ACC112 (cell line): ENCODE measurements at regions not wholly inside any gene's neighbourhood (a gene's known extent, or its start where the extent isn't known, plus 50 kb on each side); places are given as distances from the start of the nearest gene placed in this dataset.

Experiments used
- H2AFZ ChIP-seq: fragments of 200-600 bp; sonication (generic); one replicate; pipeline ENCODE4 v1.6.0; 2017; ENCODE audit warnings: antibody characterized with exemption, low read length; ENCODE audit not compliant: unreplicated experiment
- H3K27ac ChIP-seq: fragments of 200-600 bp; sonication (generic); 2 replicates; pipeline ENCODE4 v1.5.1; 2014; ENCODE audit warnings: low read depth, mild to moderate bottlenecking, antibody characterized with exemption, low read length, moderate library complexity
- H3K27me3 ChIP-seq: fragments of 200-600 bp; sonication (generic); 2 replicates; pipeline ENCODE4 v1.6.1; 2014; ENCODE audit warnings: mild to moderate bottlenecking, antibody characterized with exemption, low read length, moderate library complexity, mixed read lengths; ENCODE audit not compliant: insufficient read depth
- H3K36me3 ChIP-seq: fragments of 200-600 bp; sonication (generic); 2 replicates; pipeline ENCODE4 v1.6.1; 2016; ENCODE audit warnings: mild to moderate bottlenecking, antibody characterized with exemption, low read length, moderate library complexity, mixed read lengths; ENCODE audit not compliant: insufficient read depth
- H3K4me1 ChIP-seq: fragments of 200-600 bp; sonication (generic); one replicate; pipeline ENCODE4 v1.6.1; 2016; ENCODE audit warnings: low read length, mixed read lengths; ENCODE audit not compliant: insufficient read depth, unreplicated experiment, control insufficient read depth
- H3K4me3 ChIP-seq: fragments of 200-600 bp; sonication (generic); 2 replicates; pipeline ENCODE4 v1.5.1; 2014; ENCODE audit warnings: mild to moderate bottlenecking, low read depth, low read length
- H3K79me2 ChIP-seq: fragments of 200-600 bp; sonication (generic); one replicate; pipeline ENCODE4 v1.6.0; 2016; ENCODE audit warnings: low read length; ENCODE audit not compliant: control insufficient read depth, unreplicated experiment, insufficient read depth

DNA sequence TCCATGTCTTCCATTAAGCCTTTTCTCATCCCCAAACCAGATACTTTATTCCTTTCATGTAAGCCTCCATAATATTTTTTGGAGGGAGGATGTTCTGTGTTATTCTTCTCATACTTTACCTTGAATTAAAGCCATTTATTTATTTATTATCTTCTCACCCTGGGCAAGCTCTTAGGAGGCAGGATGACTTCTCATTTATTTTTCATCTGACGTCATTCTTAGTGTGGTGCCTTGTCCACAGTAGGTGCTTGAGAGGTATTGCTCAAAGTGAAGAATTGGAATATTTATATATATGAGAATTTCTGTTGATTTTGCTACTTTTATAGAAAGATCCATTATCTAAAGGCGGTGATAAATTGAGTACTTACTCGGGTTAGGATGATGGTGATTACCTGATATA lies 458.3 kb upstream of the ACTBL2 start:
- Histone ChIP-seq H3K36me3 (no peaks in the 10 kb centered on the region), H3K27me3 (no peaks in the 10 kb centered on the region), H3K4me1 (no peaks in the 10 kb centered on the region), H3K79me2 (no peaks in the 10 kb centered on the region), H3K4me3 (no peak overlapping the region), H2AFZ (no peak overlapping the region), H3K27ac (no peak overlapping the region)

DNA sequence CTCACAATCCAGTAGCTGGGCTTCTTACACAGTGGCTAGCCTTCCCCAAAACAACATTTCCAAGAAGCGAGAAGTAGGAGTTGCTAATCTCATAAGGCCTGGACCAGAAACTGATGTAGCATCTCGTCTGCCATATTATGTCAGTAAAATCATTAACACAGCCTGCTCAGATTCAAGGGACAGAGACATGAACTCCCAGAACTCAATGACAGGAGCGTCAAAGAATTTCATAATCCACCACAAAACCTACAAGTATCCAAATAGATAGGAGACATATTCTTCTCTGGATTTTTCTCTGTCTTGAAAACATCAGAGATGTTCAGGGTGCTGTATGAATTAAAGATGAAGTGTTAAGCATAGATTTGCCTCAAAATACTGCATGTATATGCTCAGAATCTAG lies 457.6 kb upstream of the ACTBL2 start:
- Histone ChIP-seq H3K36me3 (no peaks in the 10 kb centered on the region), H2AFZ (no peak overlapping the region), H3K4me1 (no peaks in the 10 kb centered on the region), H3K27me3 (no peaks in the 10 kb centered on the region), H3K27ac (no peak overlapping the region), H3K79me2 (no peaks in the 10 kb centered on the region), H3K4me3 (no peak overlapping the region)

DNA sequence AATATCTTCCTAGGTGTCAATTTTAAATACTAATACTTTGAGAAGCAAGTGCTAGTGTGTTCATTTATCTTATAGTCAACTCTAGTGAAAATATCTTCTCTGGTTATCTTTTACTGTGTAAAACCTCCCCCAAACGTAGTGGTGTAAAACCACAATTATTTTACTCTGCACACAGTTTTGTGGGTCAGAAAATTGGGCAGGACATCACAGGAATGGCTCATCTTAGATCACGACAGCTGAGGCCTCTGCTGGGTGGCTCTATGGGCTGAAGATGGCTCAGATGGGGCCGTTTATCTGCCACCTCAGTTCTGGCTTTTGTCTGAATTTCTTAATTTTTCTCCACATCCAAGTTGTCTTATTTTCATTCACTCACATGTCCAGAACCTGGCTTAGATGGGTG lies 457.2 kb upstream of the ACTBL2 start:
- Histone ChIP-seq H3K27me3 (no peaks in the 10 kb centered on the region), H3K4me1 (no peaks in the 10 kb centered on the region), H3K27ac (no peak overlapping the region), H3K79me2 (no peaks in the 10 kb centered on the region), H3K36me3 (no peaks in the 10 kb centered on the region), H3K4me3 (no peak overlapping the region), H2AFZ (no peak overlapping the region)

GRCh38 chr5:57939335-57939734 lies 456.7 kb upstream of the ACTBL2 start:
- no peak overlapping the region for H2AFZ ChIP-seq
- H3K27me3 ChIP-seq: no peaks in the 10 kb centered on the region
- H3K27ac ChIP-seq: no peak overlapping the region
- no peaks in the 10 kb centered on the region for H3K4me1 ChIP-seq
- no peak overlapping the region for H3K4me3 ChIP-seq
- no peaks in the 10 kb centered on the region for H3K79me2 ChIP-seq
- H3K36me3 ChIP-seq: no peaks in the 10 kb centered on the region

DNA sequence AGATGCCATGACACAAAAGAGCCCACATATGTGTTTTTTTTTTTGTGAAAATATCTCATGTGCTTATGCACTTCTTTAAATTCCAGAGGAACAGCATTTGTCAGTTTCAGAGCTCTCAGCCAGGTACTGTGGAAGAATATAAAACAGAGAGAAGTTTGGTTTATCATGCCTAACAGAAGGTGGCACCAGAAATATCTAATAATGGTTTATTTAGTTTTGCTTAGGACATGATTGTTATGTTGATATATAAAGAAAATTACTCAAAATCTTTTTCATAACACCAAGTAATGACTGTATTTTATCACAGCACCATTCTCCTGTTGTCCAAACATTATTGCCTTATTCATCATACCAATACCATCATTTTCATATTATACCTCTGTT lies 455.6 kb upstream of the ACTBL2 start:
- Histone ChIP-seq H3K79me2 (no peaks in the 10 kb centered on the region), H3K4me3 (no peak overlapping the region), H2AFZ (no peak overlapping the region), H3K4me1 (no peaks in the 10 kb centered on the region), H3K36me3 (no peaks in the 10 kb centered on the region), H3K27ac (no peak overlapping the region), H3K27me3 (no peaks in the 10 kb centered on the region)

DNA sequence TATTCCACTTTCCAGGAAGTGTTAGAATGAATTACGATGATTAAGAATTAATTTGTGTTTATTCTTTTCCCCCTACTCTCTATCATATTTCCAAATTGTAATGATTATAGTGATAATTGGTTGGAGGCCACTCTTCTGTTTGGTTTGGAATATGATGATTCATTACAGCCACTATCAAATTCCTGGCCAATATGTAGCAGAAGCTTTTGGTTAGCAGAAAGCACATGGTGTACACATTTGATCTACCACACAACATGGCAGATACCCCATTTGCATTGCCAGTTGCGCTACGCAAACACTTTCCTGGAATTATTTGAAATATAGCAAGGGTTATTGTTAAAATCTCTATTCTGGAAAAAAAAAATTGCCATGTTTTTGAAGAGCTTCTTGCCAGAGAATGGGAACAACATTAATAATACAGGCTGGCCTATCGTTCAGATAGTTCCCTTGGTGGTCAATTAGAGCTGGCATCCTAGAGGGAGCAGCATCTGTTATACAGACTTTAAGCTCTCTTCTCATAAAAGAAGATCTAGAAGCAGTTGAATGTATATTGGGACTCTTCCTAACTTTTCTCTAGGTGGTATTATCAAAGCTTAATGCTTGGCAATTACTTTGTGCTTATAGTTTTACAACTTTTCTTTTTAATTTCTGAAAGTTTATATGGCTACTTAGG lies 455.0 kb upstream of the ACTBL2 start:
- H3K79me2 ChIP-seq: no peaks in the 10 kb centered on the region
- H3K36me3 ChIP-seq: no peaks in the 10 kb centered on the region
- no peak overlapping the region for H3K27ac ChIP-seq
- peak overlapping the region; percentile 62 for H2AFZ ChIP-seq
- H3K27me3 ChIP-seq: no peaks in the 10 kb centered on the region
- no peaks in the 10 kb centered on the region for H3K4me1 ChIP-seq
- H3K4me3 ChIP-seq: no peak overlapping the region

DNA sequence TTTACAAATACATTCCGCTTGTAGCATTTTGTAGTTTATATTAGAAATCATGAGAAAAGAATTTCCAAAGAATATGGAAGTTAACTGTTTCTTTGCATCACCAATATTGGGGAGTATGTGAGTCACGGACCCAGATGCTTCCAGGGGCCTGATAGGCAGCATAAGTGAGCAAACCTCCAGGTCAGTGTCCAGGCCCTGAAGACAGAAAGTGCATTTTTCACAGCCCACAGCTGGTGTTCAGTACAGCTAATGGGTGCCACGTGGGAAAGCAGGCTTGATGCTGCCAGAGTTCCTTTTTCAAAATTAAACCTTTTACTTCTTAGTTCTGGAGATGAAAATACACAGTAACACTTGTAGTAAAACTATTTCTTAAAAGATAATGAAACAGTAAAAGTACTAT lies 454.4 kb upstream of the ACTBL2 start:
- no peaks in the 10 kb centered on the region for H3K79me2 ChIP-seq
- H3K4me1 ChIP-seq: no peaks in the 10 kb centered on the region
- no peaks in the 10 kb centered on the region for H3K36me3 ChIP-seq
- no peaks in the 10 kb centered on the region for H3K27me3 ChIP-seq
- no peak overlapping the region for H3K4me3 ChIP-seq
- peak overlapping the region; percentile 1 for H2AFZ ChIP-seq
- H3K27ac ChIP-seq: no peak overlapping the region

GRCh38 chr5:57932761-57933160 lies 450.1 kb upstream of the ACTBL2 start:
- Histone ChIP-seq H3K79me2 (no peaks in the 10 kb centered on the region), H3K36me3 (no peaks in the 10 kb centered on the region), H3K27me3 (no peaks in the 10 kb centered on the region), H3K4me1 (no peaks in the 10 kb centered on the region), H3K27ac (no peak overlapping the region), H2AFZ (no peak overlapping the region), H3K4me3 (no peak overlapping the region)

GRCh38 chr5:57931807-57932206 lies 449.2 kb upstream of the ACTBL2 start:
- H3K36me3 ChIP-seq: no peaks in the 10 kb centered on the region
- no peaks in the 10 kb centered on the region for H3K27me3 ChIP-seq
- no peak overlapping the region for H3K4me3 ChIP-seq
- H3K4me1 ChIP-seq: no peaks in the 10 kb centered on the region
- H2AFZ ChIP-seq: no peak overlapping the region
- no peak overlapping the region for H3K27ac ChIP-seq
- no peaks in the 10 kb centered on the region for H3K79me2 ChIP-seq

GRCh38 chr5:57931352-57931751 lies 448.7 kb upstream of the ACTBL2 start:
- no peaks in the 10 kb centered on the region for H3K27me3 ChIP-seq
- H3K79me2 ChIP-seq: no peaks in the 10 kb centered on the region
- H3K4me3 ChIP-seq: no peak overlapping the region
- no peaks in the 10 kb centered on the region for H3K36me3 ChIP-seq
- no peak overlapping the region for H3K27ac ChIP-seq
- H3K4me1 ChIP-seq: no peaks in the 10 kb centered on the region
- H2AFZ ChIP-seq: no peak overlapping the region

GRCh38 chr5:57929271-57929670 lies 446.7 kb upstream of the ACTBL2 start:
- Histone ChIP-seq H3K27ac (no peak overlapping the region), H2AFZ (no peak overlapping the region), H3K36me3 (no peaks in the 10 kb centered on the region), H3K27me3 (no peaks in the 10 kb centered on the region), H3K4me1 (no peaks in the 10 kb centered on the region), H3K79me2 (no peaks in the 10 kb centered on the region), H3K4me3 (no peak overlapping the region)
